ENCODE measurements at regions not wholly inside any gene's neighbourhood (a gene's known extent, or its start where the extent isn't known, plus 50 kb on each side); places are given as distances from the start of the nearest gene placed in this dataset.

DNA sequence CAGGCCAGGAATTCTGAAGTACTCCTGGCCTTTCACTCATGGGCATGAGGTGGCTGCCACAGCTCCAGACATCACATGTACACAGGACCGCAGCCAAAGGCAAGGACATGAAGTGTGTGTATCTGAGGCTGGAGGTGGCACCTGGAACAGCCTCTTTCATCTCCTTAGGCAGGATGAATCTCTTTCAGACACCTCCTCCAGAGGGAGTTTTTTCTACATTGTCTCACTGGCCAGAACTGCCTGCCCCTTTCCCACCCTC, 142.8 kb downstream of the BARX1 start:
- TF ChIP-seq, protein P1, sequence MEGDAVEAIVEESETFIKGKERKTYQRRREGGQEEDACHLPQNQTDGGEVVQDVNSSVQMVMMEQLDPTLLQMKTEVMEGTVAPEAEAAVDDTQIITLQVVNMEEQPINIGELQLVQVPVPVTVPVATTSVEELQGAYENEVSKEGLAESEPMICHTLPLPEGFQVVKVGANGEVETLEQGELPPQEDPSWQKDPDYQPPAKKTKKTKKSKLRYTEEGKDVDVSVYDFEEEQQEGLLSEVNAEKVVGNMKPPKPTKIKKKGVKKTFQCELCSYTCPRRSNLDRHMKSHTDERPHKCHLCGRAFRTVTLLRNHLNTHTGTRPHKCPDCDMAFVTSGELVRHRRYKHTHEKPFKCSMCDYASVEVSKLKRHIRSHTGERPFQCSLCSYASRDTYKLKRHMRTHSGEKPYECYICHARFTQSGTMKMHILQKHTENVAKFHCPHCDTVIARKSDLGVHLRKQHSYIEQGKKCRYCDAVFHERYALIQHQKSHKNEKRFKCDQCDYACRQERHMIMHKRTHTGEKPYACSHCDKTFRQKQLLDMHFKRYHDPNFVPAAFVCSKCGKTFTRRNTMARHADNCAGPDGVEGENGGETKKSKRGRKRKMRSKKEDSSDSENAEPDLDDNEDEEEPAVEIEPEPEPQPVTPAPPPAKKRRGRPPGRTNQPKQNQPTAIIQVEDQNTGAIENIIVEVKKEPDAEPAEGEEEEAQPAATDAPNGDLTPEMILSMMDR (IDR thresholded peaks at IDR 0.05) = no peak
- no peak for TF ChIP-seq POLR2A (IDR thresholded peaks at IDR 0.05)

Measured in body of pancreas (tissue), 4 donors.